ENCODE measurements at regions not wholly inside any gene's neighbourhood (a gene's known extent, or its start where the extent isn't known, plus 50 kb on each side); places are given as distances from the start of the nearest gene placed in this dataset.

DNA sequence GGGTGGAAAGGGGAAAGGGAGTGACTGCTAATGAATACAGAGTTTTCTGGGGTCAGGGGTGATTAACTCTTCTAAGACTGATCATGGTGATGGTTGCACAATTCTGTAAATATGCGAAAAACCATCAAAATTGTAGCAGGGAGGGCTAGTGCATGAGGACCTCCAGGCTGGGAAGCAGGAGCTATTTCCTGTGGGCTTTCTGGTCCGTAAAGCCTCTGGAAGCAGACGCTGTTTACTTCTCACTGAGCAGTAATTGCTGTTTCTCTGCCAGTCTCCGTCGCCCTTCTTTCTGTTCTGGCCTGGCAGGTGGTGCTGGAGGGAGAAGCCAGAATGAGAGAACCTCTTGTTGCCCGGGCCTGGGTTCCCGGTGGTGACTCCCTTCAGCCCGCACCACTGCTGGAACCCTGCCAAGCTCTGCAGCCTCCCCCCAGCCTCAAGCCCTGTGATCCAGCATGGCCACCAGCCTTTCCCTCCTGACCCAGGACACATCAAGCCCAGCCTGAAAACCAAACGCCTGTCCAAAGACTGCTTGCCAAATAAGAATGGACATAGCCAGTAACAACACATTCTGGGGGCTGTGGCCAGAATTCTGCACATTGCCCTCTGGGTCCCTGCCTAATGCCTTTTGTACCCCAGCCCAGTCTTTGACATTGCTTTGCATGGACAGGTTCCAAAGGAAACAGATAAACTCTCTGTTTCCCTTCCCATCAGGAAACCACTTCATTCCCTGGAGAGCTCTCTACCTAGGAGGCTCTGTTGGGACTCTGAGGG is 201.0 kb upstream of the NAV2 start:
- no peaks in the 10 kb centered on the region for H3K4me1 Mint-ChIP-seq (ENCODE audit: low read depth)
- H3K4me3 Mint-ChIP-seq, result no peak overlapping the region
- H3K27me3 Mint-ChIP-seq, result peaks cover 18% of the 10 kb centered on the region
- ATAC-seq (no peak), DNase-seq (no peak)
- TF ChIP-seq, protein P1, sequence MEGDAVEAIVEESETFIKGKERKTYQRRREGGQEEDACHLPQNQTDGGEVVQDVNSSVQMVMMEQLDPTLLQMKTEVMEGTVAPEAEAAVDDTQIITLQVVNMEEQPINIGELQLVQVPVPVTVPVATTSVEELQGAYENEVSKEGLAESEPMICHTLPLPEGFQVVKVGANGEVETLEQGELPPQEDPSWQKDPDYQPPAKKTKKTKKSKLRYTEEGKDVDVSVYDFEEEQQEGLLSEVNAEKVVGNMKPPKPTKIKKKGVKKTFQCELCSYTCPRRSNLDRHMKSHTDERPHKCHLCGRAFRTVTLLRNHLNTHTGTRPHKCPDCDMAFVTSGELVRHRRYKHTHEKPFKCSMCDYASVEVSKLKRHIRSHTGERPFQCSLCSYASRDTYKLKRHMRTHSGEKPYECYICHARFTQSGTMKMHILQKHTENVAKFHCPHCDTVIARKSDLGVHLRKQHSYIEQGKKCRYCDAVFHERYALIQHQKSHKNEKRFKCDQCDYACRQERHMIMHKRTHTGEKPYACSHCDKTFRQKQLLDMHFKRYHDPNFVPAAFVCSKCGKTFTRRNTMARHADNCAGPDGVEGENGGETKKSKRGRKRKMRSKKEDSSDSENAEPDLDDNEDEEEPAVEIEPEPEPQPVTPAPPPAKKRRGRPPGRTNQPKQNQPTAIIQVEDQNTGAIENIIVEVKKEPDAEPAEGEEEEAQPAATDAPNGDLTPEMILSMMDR (IDR thresholded peaks at IDR 0.05), result no peak
- no peaks in the 10 kb centered on the region for H3K36me3 Mint-ChIP-seq (ENCODE audit: low read depth)
- H3K9me3 Mint-ChIP-seq, result no peaks in the 10 kb centered on the region
- ChIA-PET POLR2A (no interaction called here), CTCF (no interaction called here)
- no peak overlapping the region for H3K27ac Mint-ChIP-seq
- intact Hi-C loops (cut with micrococcal nuclease), result no loop called here

- POLR2A ChIA-PET, result no interaction called here
- CTCF ChIA-PET, result no interaction called here
- DNase-seq, result no peak
These were observed 201.6 kb upstream of the NAV2 start for GRCh38 chr11:19511066-19511412.

GRCh38 chr11:19510468-19510867 is 202.2 kb upstream of the NAV2 start:
- ChIA-PET CTCF (no interaction called here), POLR2A (no interaction called here)
- peaks cover 15% of the 10 kb centered on the region for H3K27me3 Mint-ChIP-seq
- H3K36me3 Mint-ChIP-seq (ENCODE audit: low read depth), result no peaks in the 10 kb centered on the region
- H3K27ac Mint-ChIP-seq, result no peak overlapping the region
- no peak overlapping the region for H3K4me3 Mint-ChIP-seq
- no peak for DNase-seq
- H3K4me1 Mint-ChIP-seq (ENCODE audit: low read depth), result no peaks in the 10 kb centered on the region
- intact Hi-C loops (cut with micrococcal nuclease), result no loop called here
- no peaks in the 10 kb centered on the region for H3K9me3 Mint-ChIP-seq
- no peak for ATAC-seq
- TF ChIP-seq, protein P1 (IDR thresholded peaks at IDR 0.05), result no peak

More at GRCh38 chr11:19511066-19511412, 201.6 kb upstream of the NAV2 start:
- intact Hi-C loops (cut with micrococcal nuclease), result no loop called here
- Mint-ChIP-seq H3K9me3 (no peaks in the 10 kb centered on the region), H3K27ac (no peak overlapping the region), H3K4me3 (no peak overlapping the region), H3K36me3 (ENCODE audit: low read depth) (no peaks in the 10 kb centered on the region), H3K27me3 (peaks cover 18% of the 10 kb centered on the region), H3K4me1 (ENCODE audit: low read depth) (no peaks in the 10 kb centered on the region)
- ATAC-seq, result no peak
- TF ChIP-seq, protein P1 (IDR thresholded peaks at IDR 0.05), result no peak

DNA sequence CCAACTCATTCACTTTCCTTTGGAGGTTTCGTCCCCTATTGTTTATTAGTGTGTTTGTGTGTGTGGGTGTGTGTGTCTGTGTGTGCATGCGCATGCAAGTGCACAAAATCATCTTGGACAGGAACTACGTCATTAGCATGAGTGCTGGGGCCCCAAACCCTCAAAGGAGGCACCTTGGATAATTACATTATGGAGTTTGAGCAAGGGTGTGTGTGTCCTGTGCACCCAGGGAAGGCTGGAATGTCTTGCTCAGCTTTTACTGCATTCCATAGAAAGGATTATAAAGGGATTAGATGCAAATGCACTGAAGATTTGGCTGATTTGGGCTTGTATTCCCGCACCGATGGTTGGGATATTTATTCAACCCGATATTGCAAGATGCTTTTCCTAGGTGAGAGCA is 203.4 kb upstream of the NAV2 start:
- no peak overlapping the region for H3K27ac Mint-ChIP-seq
- DNase-seq, result no peak
- H3K4me3 Mint-ChIP-seq, result no peak overlapping the region
- no peaks in the 10 kb centered on the region for H3K36me3 Mint-ChIP-seq (ENCODE audit: low read depth)
- TF ChIP-seq, protein P1 (IDR thresholded peaks at IDR 0.05), result no peak
- H3K9me3 Mint-ChIP-seq, result no peaks in the 10 kb centered on the region
- peaks cover 12% of the 10 kb centered on the region for H3K27me3 Mint-ChIP-seq
- ChIA-PET POLR2A (no interaction called here), CTCF (no interaction called here)
- ATAC-seq, result no peak
- intact Hi-C loops (cut with micrococcal nuclease), result no loop called here
- H3K4me1 Mint-ChIP-seq (ENCODE audit: low read depth), result no peaks in the 10 kb centered on the region

DNA sequence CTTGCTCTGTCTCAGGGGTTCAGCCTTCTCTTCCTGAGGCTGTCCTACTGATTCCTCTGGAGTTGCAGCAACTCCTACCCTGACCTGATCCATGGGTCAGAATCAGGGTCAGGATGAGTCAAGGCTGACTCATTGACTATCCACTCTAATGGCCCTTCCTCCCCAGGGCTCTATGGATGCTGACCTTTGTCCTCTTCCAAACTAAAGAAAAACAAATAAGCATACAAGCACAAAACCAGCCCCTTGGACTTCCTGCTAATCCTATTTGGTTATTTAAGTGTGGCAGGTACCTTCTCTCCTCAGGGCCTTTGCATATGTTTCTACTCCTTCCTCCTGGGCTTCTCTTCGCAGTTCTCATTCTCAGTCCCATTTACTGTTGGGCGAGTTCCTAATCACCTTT is 204.5 kb upstream of the NAV2 start:
- CTCF ChIA-PET, result no interaction called here
- TF ChIP-seq, protein P1 (IDR thresholded peaks at IDR 0.05), result no peak

More for the DNA sequence above, 204.5 kb upstream of the NAV2 start:
- Mint-ChIP-seq H3K27ac (no peak overlapping the region), H3K4me3 (no peak overlapping the region), H3K36me3 (ENCODE audit: low read depth) (no peaks in the 10 kb centered on the region), H3K9me3 (no peaks in the 10 kb centered on the region), H3K4me1 (ENCODE audit: low read depth) (no peaks in the 10 kb centered on the region), H3K27me3 (peaks cover 9% of the 10 kb centered on the region)
- POLR2A ChIA-PET, result no interaction called here
- intact Hi-C loops (cut with micrococcal nuclease), result no loop called here
- DNase-seq (no peak), ATAC-seq (no peak)
